Fibroblast of mammary gland (primary cell): ENCODE measurements at regions not wholly inside any gene's neighbourhood (a gene's known extent, or its start where the extent isn't known, plus 50 kb on each side); places are given as distances from the start of the nearest gene placed in this dataset.

Experiments used
- DNase-seq: peaks from one replicate; pipeline ENCODE4 v3.0.0-alpha.2; 2010; ENCODE audit warnings: low read depth
- H3K4me3 ChIP-seq: 2 replicates; pipeline ENCODE4 v1.5.1; 2011; ENCODE audit warnings: low read depth, mild to moderate bottlenecking, low read length, moderate library complexity; ENCODE audit not compliant: control insufficient read depth
- TF ChIP-seq, protein P1 (sequence below): conservative IDR thresholded peaks from 2 replicates; pipeline ENCODE4 v1.5.1; 2011; ENCODE audit warnings: low read depth, low read length, inconsistent platforms; ENCODE audit not compliant: control insufficient read depth, insufficient read depth

DNA sequence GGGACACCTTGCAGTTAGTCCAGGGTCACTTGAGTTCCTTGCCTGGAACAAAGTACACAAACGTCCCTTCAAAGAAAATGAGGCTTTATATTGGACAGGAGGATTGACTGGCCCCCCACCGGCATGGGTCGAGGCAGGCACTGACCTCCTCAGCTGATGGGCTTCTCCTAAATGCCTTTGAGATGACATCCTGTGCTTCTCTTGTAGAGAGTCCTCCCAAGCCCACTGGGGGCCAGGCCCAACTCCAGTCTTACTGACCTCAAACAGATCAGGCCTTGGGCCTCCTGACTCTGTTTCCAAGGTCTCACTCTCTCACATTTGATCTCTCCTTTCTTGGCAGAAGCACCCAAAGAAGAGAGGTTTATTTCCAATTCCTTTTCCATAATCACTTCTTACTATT is 516.1 kb downstream of the MCTP2 start:
- H3K4me3 ChIP-seq, result no peak overlapping the region
- TF ChIP-seq, protein P1, sequence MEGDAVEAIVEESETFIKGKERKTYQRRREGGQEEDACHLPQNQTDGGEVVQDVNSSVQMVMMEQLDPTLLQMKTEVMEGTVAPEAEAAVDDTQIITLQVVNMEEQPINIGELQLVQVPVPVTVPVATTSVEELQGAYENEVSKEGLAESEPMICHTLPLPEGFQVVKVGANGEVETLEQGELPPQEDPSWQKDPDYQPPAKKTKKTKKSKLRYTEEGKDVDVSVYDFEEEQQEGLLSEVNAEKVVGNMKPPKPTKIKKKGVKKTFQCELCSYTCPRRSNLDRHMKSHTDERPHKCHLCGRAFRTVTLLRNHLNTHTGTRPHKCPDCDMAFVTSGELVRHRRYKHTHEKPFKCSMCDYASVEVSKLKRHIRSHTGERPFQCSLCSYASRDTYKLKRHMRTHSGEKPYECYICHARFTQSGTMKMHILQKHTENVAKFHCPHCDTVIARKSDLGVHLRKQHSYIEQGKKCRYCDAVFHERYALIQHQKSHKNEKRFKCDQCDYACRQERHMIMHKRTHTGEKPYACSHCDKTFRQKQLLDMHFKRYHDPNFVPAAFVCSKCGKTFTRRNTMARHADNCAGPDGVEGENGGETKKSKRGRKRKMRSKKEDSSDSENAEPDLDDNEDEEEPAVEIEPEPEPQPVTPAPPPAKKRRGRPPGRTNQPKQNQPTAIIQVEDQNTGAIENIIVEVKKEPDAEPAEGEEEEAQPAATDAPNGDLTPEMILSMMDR, result no peak
- no peak for DNase-seq

DNA sequence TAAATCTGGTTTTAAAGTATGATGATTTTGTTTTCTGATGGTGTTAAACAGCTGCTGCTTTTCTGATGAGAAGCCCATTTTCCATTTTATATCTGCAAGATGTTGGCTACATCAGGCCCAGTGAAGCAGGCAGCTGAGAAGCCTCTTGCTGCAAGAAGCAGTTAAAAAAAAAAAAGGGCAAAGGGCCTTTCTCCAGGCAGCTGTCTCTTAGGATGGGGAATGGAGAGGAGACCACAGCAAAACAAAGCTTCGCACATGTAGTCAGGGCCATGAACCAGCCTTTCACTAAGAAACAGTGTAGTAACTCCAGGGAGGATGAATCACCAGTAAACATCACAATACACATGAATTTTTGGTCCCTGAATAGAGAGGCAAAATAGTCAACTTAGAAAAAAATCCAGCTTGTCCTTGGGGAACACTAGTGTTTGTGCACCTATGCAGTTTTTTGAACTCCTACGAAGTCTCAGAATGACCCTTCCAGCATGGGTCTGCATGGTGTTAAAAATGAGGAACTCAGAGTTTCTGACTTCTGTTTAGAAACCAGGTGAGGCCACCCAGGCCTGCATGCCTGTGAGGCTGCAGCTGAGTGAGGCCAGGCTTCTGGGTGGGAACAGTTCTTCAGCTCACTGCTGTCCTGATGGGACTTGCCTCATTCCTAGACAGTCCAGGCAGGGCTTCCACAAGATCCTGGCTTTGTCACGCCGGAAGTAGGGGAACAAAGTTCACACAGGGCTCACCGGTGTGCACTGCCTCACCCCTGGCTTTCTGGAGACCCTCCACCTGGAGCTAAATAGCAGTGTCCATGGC is 518.7 kb downstream of the MCTP2 start:
- H3K4me3 ChIP-seq, result no peak overlapping the region
- no peak for DNase-seq
- TF ChIP-seq, protein P1, result no peak

DNA sequence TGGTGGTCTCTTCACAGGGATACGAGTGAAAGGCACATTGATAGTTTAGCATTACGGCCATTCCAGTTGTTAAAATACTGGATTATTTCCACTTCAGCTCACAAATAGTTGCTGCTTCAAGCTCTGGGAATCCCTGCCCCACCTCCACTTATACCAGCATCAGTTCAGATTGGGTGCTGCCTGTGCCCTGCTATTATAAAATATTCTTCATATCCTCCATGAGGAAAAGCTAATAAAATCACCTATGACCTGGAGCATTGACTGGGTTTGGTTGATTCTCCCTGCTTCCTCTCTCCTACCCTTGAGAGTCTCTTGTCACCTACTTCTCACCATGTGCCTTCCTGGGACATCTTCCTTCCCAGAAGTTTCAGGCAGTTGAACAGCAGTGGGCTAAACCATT is 529.0 kb downstream of the MCTP2 start:
- TF ChIP-seq, protein P1, result no peak
- H3K4me3 ChIP-seq, result no peak overlapping the region
- no peak for DNase-seq

DNA sequence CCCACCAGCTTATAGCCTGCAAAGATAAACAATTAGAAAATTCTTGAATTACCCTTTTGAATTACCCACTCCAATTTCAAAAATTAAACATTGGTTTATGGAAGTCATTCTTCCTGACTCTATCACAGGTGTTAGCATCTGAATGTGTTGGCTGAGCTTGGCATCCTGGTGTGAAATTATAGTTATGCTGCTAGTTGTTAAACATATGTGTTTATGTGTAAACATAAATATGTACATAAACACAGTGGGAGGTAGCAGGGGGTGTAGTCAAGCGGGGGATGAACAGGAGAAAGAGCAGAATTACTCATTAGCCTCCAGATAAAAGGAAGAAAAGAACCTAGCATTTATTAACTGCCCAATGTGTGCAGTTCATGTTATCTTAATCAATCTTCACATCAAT is 530.2 kb downstream of the MCTP2 start:
- H3K4me3 ChIP-seq, result no peak overlapping the region
- DNase-seq, result no peak
- TF ChIP-seq, protein P1, result no peak

DNA sequence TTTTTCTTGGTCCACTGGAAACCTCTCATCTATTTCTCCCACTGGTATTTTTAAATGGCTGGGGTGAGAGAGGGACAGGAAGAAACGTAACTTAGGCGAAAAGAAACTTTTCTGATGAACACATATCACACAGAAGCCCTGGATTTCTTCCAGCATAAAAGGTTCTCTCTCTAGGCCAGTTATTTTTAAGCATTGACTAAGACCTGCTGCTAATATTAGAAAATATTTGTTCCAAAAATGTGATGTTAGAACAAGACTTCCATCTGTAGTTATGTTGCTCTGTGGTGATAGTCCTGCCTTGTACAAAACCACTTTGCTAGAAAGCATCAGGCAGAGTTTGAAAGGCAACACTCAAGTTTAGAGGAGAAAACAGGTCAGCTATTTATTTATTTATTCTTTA is 537.7 kb downstream of the MCTP2 start:
- no peak overlapping the region for H3K4me3 ChIP-seq
- TF ChIP-seq, protein P1, result no peak

DNA sequence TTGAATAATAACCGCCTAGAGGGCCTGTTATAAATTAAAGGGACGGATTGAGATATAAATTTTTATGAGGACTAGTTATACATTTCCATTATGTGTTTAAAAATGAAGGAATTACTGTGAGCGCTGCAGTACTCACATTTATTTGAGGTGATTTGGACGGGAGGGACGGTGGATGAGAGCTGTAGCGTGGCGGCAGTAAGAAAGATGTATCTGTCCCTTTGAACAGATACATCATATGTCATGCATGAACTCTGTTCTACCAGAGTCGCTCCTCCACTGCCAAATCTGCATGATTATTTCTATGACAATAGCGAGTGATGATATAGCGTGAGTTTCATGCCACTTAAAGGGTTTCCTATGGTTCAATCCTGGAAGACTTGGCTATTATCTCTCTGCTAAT is 538.8 kb downstream of the MCTP2 start:
- TF ChIP-seq, protein P1, result no peak
- no peak overlapping the region for H3K4me3 ChIP-seq
- DNase-seq, result no peak

More for the DNA sequence above, 537.7 kb downstream of the MCTP2 start:
- DNase-seq, result no peak
